GM12874 (cell line): ENCODE measurements at regions not wholly inside any gene's neighbourhood (a gene's known extent, or its start where the extent isn't known, plus 50 kb on each side); places are given as distances from the start of the nearest gene placed in this dataset.

Experiments
- CTCF ChIP-seq: IDR thresholded peaks from 2 replicates; pipeline ENCODE4 v1.5.1; 2011; ENCODE audit warnings: low read depth, mild to moderate bottlenecking, control low read depth, low read length, moderate library complexity; ENCODE audit not compliant: insufficient read depth

- TF ChIP-seq CTCF: no peak
Measured at GRCh38 chr10:117674201-117674600, 131.7 kb downstream of the EMX2 start.

- no peak for TF ChIP-seq CTCF
Measured at GRCh38 chr10:117674646-117675045, 132.1 kb downstream of the EMX2 start.

- TF ChIP-seq CTCF: no peak
Measured at GRCh38 chr10:117675514-117676055, 133.0 kb downstream of the EMX2 start.

GRCh38 chr10:117677239-117677638, 134.7 kb downstream of the EMX2 start:
- TF ChIP-seq CTCF: no peak

GRCh38 chr10:117677890-117678500, 135.4 kb downstream of the EMX2 start:
- TF ChIP-seq CTCF: no peak

- no peak for TF ChIP-seq CTCF
Measured at GRCh38 chr10:117680601-117681000, 138.1 kb downstream of the EMX2 start.

GRCh38 chr10:117681104-117681503, 138.6 kb downstream of the EMX2 start:
- no peak for TF ChIP-seq CTCF
